ENCODE measurements at regions not wholly inside any gene's neighbourhood (a gene's known extent, or its start where the extent isn't known, plus 50 kb on each side); places are given as distances from the start of the nearest gene placed in this dataset.

- TF ChIP-seq POLR2A (IDR thresholded peaks at IDR 0.05; ENCODE audit: low read depth, low read length): no peak
- TF ChIP-seq POLR2AphosphoS5 (IDR thresholded peaks at IDR 0.05; ENCODE audit: low read depth, low read length): no peak
- no peak for TF ChIP-seq PAX5 (IDR thresholded peaks at IDR 0.05; ENCODE audit: insufficient read depth, low read length, severe bottlenecking)
These were observed 291.8 kb upstream of the CAMK1G start for GRCh38 chr1:209291715-209292114.

Data from GM12891 (cell line).